BE2C (cell line): ENCODE measurements at regions not wholly inside any gene's neighbourhood (a gene's known extent, or its start where the extent isn't known, plus 50 kb on each side); places are given as distances from the start of the nearest gene placed in this dataset.
"Not testable (repeated sequence)": the region's sequence is repeated elsewhere in the genome, so short reads cannot be mapped to it uniquely, and the experiment has no call there.

ENCODE experiments used
- DNase-seq: peaks from one replicate; pipeline ENCODE4 v3.0.0-alpha.2; 2020
- H3K27me3 ChIP-seq: fragments of 250-450 bp; sonication (Bioruptor Pico); 2 replicates; pipeline ENCODE4 v1.5.1; 2020; ENCODE audit warnings: mild to moderate bottlenecking
- H3K36me3 ChIP-seq: fragments of 250-450 bp; sonication (Bioruptor Pico); 2 replicates; pipeline ENCODE4 v1.5.1; 2020; ENCODE audit warnings: mild to moderate bottlenecking
- H3K4me1 ChIP-seq: fragments of 250-450 bp; sonication (Bioruptor Pico); 2 replicates; pipeline ENCODE4 v1.5.1; 2020
- H3K4me3 ChIP-seq: 2 replicates; pipeline ENCODE4 v1.5.1; 2011; ENCODE audit warnings: low read depth, low read length
- H3K9me3 ChIP-seq: fragments of 250-450 bp; sonication (Bioruptor Pico); 2 replicates; pipeline ENCODE4 v1.5.1; 2020
- TF ChIP-seq, protein P1 (sequence below): IDR thresholded peaks from 2 replicates; pipeline ENCODE4 v1.5.1; 2012; ENCODE audit warnings: mild to moderate bottlenecking, low read depth, low read length

DNA sequence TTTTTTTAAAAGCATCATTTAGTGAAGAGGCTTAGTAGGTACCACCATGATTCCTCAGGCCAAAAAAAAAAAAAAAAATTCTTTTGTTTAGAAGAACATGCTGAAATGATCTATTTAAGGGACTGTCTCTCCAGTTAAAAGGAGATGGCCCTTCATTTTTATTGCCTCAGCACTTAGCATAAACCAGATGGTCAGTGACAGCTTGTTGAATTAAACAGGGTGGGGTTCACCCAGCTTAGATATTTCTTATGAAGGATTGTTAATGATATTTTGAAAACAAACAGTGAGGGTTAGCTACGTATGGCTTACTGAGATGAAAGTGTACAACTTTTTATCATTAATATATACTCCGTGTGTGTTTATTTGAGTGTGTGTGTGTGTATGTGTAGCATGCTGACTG lies 203.7 kb downstream of the FAM181B start:
- TF ChIP-seq, protein P1, sequence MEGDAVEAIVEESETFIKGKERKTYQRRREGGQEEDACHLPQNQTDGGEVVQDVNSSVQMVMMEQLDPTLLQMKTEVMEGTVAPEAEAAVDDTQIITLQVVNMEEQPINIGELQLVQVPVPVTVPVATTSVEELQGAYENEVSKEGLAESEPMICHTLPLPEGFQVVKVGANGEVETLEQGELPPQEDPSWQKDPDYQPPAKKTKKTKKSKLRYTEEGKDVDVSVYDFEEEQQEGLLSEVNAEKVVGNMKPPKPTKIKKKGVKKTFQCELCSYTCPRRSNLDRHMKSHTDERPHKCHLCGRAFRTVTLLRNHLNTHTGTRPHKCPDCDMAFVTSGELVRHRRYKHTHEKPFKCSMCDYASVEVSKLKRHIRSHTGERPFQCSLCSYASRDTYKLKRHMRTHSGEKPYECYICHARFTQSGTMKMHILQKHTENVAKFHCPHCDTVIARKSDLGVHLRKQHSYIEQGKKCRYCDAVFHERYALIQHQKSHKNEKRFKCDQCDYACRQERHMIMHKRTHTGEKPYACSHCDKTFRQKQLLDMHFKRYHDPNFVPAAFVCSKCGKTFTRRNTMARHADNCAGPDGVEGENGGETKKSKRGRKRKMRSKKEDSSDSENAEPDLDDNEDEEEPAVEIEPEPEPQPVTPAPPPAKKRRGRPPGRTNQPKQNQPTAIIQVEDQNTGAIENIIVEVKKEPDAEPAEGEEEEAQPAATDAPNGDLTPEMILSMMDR = no peak

DNA sequence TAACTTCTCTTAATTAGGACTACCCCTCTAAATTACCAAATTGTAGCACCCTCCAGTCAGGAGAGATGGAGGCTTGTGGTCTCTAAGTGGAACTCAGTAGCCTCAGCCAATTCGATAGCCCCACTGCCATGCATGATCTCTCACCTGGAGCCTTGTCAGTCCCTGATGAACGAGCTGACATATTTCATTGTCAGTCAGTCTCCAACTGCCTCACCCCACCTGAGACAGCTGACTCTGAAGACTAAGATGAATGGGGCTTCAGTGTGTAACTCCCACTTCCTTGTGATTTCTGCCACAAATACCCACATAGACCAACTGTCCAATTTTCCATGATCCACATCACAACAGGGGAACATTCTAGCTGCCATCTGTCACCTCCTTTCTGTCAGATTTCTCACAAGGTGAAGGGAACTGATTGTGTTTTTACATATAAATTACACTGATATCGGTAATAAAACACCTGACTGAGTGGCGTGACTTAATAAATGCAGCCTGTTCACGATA lies 206.5 kb downstream of the FAM181B start:
- TF ChIP-seq, protein P1 = no peak
- H3K4me1 ChIP-seq = no peaks in the 10 kb centered on the region
- no peaks in the 10 kb centered on the region for H3K9me3 ChIP-seq
- no peak for DNase-seq
- no peak overlapping the region for H3K4me3 ChIP-seq
- H3K27me3 ChIP-seq = no peaks in the 10 kb centered on the region; the same call in 1 of the 2 replicates
- no peaks in the 10 kb centered on the region for H3K36me3 ChIP-seq

More for the DNA sequence above, 203.7 kb downstream of the FAM181B start:
- DNase-seq = no peak
- Histone ChIP-seq H3K27me3 (no peaks in the 10 kb centered on the region; the same call in 1 of the 2 replicates), H3K4me3 (no peak overlapping the region), H3K4me1 (no peaks in the 10 kb centered on the region), H3K9me3 (no peaks in the 10 kb centered on the region), H3K36me3 (no peaks in the 10 kb centered on the region)

GRCh38 chr11:82523141-82523540 lies 210.5 kb downstream of the FAM181B start:
- H3K9me3 ChIP-seq = no peaks in the 10 kb centered on the region
- no peaks in the 10 kb centered on the region for H3K36me3 ChIP-seq
- TF ChIP-seq, protein P1 = 0 out of 2 replicates have a peak, but pooled peaks have one; percentile 8
- H3K4me1 ChIP-seq = no peaks in the 10 kb centered on the region
- no peaks in the 10 kb centered on the region; the same call in 1 of the 2 replicates for H3K27me3 ChIP-seq
- DNase-seq = no peak
- no peak overlapping the region for H3K4me3 ChIP-seq

- Histone ChIP-seq H3K9me3 (no peaks in the 10 kb centered on the region), H3K4me1 (no peaks in the 10 kb centered on the region), H3K36me3 (no peaks in the 10 kb centered on the region), H3K4me3 (no peak overlapping the region), H3K27me3 (no peaks in the 10 kb centered on the region; the same call in 1 of the 2 replicates)
- no peak for DNase-seq
- TF ChIP-seq, protein P1 = no peak
Observed at GRCh38 chr11:82521427-82521826, 212.2 kb downstream of the FAM181B start.

- TF ChIP-seq, protein P1 = no peak
- DNase-seq = no peak
- Histone ChIP-seq H3K27me3 (no peaks in the 10 kb centered on the region), H3K4me1 (no peaks in the 10 kb centered on the region), H3K9me3 (no peaks in the 10 kb centered on the region), H3K36me3 (no peaks in the 10 kb centered on the region), H3K4me3 (no peak overlapping the region)
Observed at GRCh38 chr11:82507288-82507687, 226.4 kb downstream of the FAM181B start.

DNA sequence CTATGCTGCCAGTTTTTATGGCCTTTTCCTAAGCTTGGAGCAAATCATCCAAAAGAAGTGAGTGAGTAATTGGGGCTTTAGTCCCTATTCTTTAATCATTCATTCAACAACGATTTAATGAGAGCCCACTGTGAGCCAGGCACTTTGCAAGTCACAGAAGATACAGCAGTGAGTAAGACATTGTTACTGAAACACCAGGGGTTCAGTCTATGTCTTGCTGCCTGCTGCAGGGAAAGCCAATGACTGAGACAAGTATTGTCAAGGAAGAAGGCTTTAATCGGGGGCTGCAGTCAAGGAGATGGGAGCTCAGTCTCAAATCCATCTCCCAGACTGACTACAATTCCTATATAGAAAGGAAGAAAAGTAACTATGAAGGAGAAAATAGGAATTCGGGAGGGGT lies 228.3 kb downstream of the FAM181B start:
- Histone ChIP-seq H3K36me3 (no peaks in the 10 kb centered on the region), H3K27me3 (no peaks in the 10 kb centered on the region), H3K9me3 (no peaks in the 10 kb centered on the region; the same call in 1 of the 2 replicates), H3K4me3 (no peak overlapping the region), H3K4me1 (no peaks in the 10 kb centered on the region)
- DNase-seq = no peak
- TF ChIP-seq, protein P1 = no peak

DNA sequence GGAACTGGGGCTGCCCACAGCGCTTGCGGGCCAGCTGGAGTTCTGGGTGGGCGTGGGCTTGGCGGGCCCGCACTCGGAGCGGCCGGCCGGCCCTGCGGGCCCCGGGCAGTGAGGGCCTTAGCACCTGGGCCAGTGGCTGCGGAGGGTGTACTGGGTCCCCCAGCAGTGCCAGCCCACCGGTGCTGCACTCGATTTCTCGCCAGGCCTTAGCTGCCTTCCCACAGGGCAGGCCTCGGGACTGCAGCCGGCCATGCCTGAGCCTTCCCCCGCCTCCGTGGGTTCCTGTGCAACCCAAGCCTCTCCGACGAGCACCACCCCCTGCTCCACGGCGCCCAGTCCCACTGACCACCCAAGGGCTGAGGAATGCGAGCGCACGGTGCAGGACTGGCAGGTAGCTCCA lies 232.5 kb downstream of the FAM181B start:
- not testable (repeated sequence) for H3K27me3 ChIP-seq, DNase-seq, H3K36me3 ChIP-seq, H3K9me3 ChIP-seq, H3K4me3 ChIP-seq, H3K4me1 ChIP-seq
